ENCODE measurements at regions not wholly inside any gene's neighbourhood (a gene's known extent, or its start where the extent isn't known, plus 50 kb on each side); places are given as distances from the start of the nearest gene placed in this dataset.

- TF ChIP-seq POLR2AphosphoS5 (IDR thresholded peaks at IDR 0.05; ENCODE audit: low read depth, low read length) (no peak), TAF1 (IDR thresholded peaks at IDR 0.05; ENCODE audit: borderline replicate concordance, insufficient read depth, low read length) (no peak), SIN3A (IDR thresholded peaks at IDR 0.05; ENCODE audit: borderline replicate concordance, insufficient read depth, low read length) (no peak), FOXP2 (optimal IDR thresholded peaks at IDR 0.05; ENCODE audit: borderline replicate concordance, extremely low read depth, extremely low read length, insufficient read depth) (no peak)
- TF ChIP-seq, protein P1, sequence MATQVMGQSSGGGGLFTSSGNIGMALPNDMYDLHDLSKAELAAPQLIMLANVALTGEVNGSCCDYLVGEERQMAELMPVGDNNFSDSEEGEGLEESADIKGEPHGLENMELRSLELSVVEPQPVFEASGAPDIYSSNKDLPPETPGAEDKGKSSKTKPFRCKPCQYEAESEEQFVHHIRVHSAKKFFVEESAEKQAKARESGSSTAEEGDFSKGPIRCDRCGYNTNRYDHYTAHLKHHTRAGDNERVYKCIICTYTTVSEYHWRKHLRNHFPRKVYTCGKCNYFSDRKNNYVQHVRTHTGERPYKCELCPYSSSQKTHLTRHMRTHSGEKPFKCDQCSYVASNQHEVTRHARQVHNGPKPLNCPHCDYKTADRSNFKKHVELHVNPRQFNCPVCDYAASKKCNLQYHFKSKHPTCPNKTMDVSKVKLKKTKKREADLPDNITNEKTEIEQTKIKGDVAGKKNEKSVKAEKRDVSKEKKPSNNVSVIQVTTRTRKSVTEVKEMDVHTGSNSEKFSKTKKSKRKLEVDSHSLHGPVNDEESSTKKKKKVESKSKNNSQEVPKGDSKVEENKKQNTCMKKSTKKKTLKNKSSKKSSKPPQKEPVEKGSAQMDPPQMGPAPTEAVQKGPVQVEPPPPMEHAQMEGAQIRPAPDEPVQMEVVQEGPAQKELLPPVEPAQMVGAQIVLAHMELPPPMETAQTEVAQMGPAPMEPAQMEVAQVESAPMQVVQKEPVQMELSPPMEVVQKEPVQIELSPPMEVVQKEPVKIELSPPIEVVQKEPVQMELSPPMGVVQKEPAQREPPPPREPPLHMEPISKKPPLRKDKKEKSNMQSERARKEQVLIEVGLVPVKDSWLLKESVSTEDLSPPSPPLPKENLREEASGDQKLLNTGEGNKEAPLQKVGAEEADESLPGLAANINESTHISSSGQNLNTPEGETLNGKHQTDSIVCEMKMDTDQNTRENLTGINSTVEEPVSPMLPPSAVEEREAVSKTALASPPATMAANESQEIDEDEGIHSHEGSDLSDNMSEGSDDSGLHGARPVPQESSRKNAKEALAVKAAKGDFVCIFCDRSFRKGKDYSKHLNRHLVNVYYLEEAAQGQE (IDR thresholded peaks at IDR 0.05; ENCODE audit: insufficient read depth in 1 of 2, low read depth in 2 of 2, low read length in 2 of 2): no peak
These were observed 301.7 kb upstream of the IRX5 start for GRCh38 chr16:54628796-54629625.
